ENCODE measurements at regions not wholly inside any gene's neighbourhood (a gene's known extent, or its start where the extent isn't known, plus 50 kb on each side); places are given as distances from the start of the nearest gene placed in this dataset.

- DNase-seq (ENCODE audit: low read depth): no peak
- no peak for TF ChIP-seq CTCF (IDR thresholded peaks at IDR 0.05; ENCODE audit: control insufficient read depth, insufficient read depth, low read depth, low read length, missing control alignments)
- H3K4me3 ChIP-seq (ENCODE audit: control insufficient read depth, low read depth, low read length): no peak overlapping the region
Observed at GRCh38 chr20:37593710-37594109, 66.0 kb upstream of the BLCAP start.

- H3K4me3 ChIP-seq (ENCODE audit: control insufficient read depth, low read depth, low read length): no peak overlapping the region
- TF ChIP-seq CTCF (IDR thresholded peaks at IDR 0.05; ENCODE audit: control insufficient read depth, insufficient read depth, low read depth, low read length, missing control alignments): no peak
- DNase-seq (ENCODE audit: low read depth): no peak
Observed at GRCh38 chr20:37590938-37591490, 63.3 kb upstream of the BLCAP start.

- DNase-seq (ENCODE audit: low read depth): no peak
- H3K4me3 ChIP-seq (ENCODE audit: control insufficient read depth, low read depth, low read length): no peak overlapping the region
- no peak for TF ChIP-seq CTCF (IDR thresholded peaks at IDR 0.05; ENCODE audit: control insufficient read depth, insufficient read depth, low read depth, low read length, missing control alignments)
Observed at GRCh38 chr20:37586078-37586477, 58.4 kb upstream of the BLCAP start.

- no peak for DNase-seq (ENCODE audit: low read depth)
- no peak for TF ChIP-seq CTCF (IDR thresholded peaks at IDR 0.05; ENCODE audit: control insufficient read depth, insufficient read depth, low read depth, low read length, missing control alignments)
- no peak overlapping the region for H3K4me3 ChIP-seq (ENCODE audit: control insufficient read depth, low read depth, low read length)
Observed at GRCh38 chr20:37584238-37584807, 56.6 kb upstream of the BLCAP start.

GRCh38 chr20:37581246-37581645 is 53.6 kb upstream of the BLCAP start:
- no peak overlapping the region for H3K4me3 ChIP-seq (ENCODE audit: control insufficient read depth, low read depth, low read length)
- DNase-seq (ENCODE audit: low read depth): no peak
- no peak for TF ChIP-seq CTCF (IDR thresholded peaks at IDR 0.05; ENCODE audit: control insufficient read depth, insufficient read depth, low read depth, low read length, missing control alignments)

- no peak for TF ChIP-seq CTCF (IDR thresholded peaks at IDR 0.05; ENCODE audit: control insufficient read depth, insufficient read depth, low read depth, low read length, missing control alignments)
- DNase-seq (ENCODE audit: low read depth): no peak
- H3K4me3 ChIP-seq (ENCODE audit: control insufficient read depth, low read depth, low read length): no peak overlapping the region
Observed at GRCh38 chr20:37580069-37580468, 52.4 kb upstream of the BLCAP start.
